ENCODE measurements at regions not wholly inside any gene's neighbourhood (a gene's known extent, or its start where the extent isn't known, plus 50 kb on each side); places are given as distances from the start of the nearest gene placed in this dataset.

- no peak overlapping the region for H3K4me3 ChIP-seq (ENCODE audit: low read length)
- no peaks in the 10 kb centered on the region for H3K9me3 Mint-ChIP-seq
- peaks cover 65% of the 10 kb centered on the region for H3K27me3 Mint-ChIP-seq
- no peak overlapping the region for H3K4me3 Mint-ChIP-seq
- no peak for TF ChIP-seq CTCF (IDR thresholded peaks at IDR 0.05)
- ChIA-PET CTCF (no interaction called here), POLR2A (no interaction called here)
- no peaks in the 10 kb centered on the region for H3K36me3 Mint-ChIP-seq (ENCODE audit: low read depth)
- no peak overlapping the region for H3K27ac ChIP-seq (ENCODE audit: low read depth in 1 of 2, low read length in 2 of 2)
- H3K27ac Mint-ChIP-seq = no peak overlapping the region
- intact Hi-C loops (cut with DNase I, micrococcal nuclease) = no loop called here
- H3K36me3 ChIP-seq (ENCODE audit: insufficient read depth, low read length) = no peaks in the 10 kb centered on the region
- no peaks in the 10 kb centered on the region for H3K4me1 ChIP-seq (ENCODE audit: insufficient read depth, low read length)
- ATAC-seq (ENCODE audit: poor library complexity) (no peak), DNase-seq (no peak)
- H3K9me3 ChIP-seq (ENCODE audit: control insufficient read depth in 1 of 2, insufficient read depth in 1 of 2, low read length in 2 of 2) = no peaks in the 10 kb centered on the region
- no peaks in the 10 kb centered on the region for H3K4me1 Mint-ChIP-seq (ENCODE audit: low read depth)
- peaks cover 5 to 8% of the 10 kb centered on the region in 2 experiments for H3K27me3 ChIP-seq (ENCODE audit: control insufficient read depth in 1 of 2, insufficient read depth in 2 of 2, low read length in 2 of 2)
These were observed 151.6 kb upstream of the KCNG1 start for GRCh38 chr20:51174536-51174935.

- no peak for ATAC-seq (ENCODE audit: poor library complexity)
- no peak overlapping the region for H3K4me3 ChIP-seq (ENCODE audit: low read length)
- peaks cover 0 to 8% of the 10 kb centered on the region in 2 experiments for H3K27me3 ChIP-seq (ENCODE audit: control insufficient read depth in 1 of 2, insufficient read depth in 2 of 2, low read length in 2 of 2)
- no peak for DNase-seq
- intact Hi-C loops (cut with DNase I, micrococcal nuclease) = no loop called here
- H3K27me3 Mint-ChIP-seq = peaks cover 57% of the 10 kb centered on the region
- H3K4me1 Mint-ChIP-seq (ENCODE audit: low read depth) = no peaks in the 10 kb centered on the region
- POLR2A ChIA-PET = no interaction called here
- no peak overlapping the region for H3K4me3 Mint-ChIP-seq
- no peak for TF ChIP-seq CTCF (IDR thresholded peaks at IDR 0.05)
- no peaks in the 10 kb centered on the region for H3K4me1 ChIP-seq (ENCODE audit: insufficient read depth, low read length)
- CTCF ChIA-PET = no interaction called here
- H3K9me3 Mint-ChIP-seq = no peaks in the 10 kb centered on the region
- H3K27ac Mint-ChIP-seq = no peak overlapping the region
- no peaks in the 10 kb centered on the region for H3K36me3 Mint-ChIP-seq (ENCODE audit: low read depth)
- H3K36me3 ChIP-seq (ENCODE audit: insufficient read depth, low read length) = no peaks in the 10 kb centered on the region
- H3K27ac ChIP-seq (ENCODE audit: low read depth in 1 of 2, low read length in 2 of 2) = no peak overlapping the region
- no peaks in the 10 kb centered on the region for H3K9me3 ChIP-seq (ENCODE audit: control insufficient read depth in 1 of 2, insufficient read depth in 1 of 2, low read length in 2 of 2)
These were observed 149.9 kb upstream of the KCNG1 start for GRCh38 chr20:51172558-51173428.

- Mint-ChIP-seq H3K27me3 (peaks cover 56% of the 10 kb centered on the region), H3K9me3 (no peaks in the 10 kb centered on the region), H3K36me3 (ENCODE audit: low read depth) (no peaks in the 10 kb centered on the region), H3K27ac (no peak overlapping the region), H3K4me1 (ENCODE audit: low read depth) (no peaks in the 10 kb centered on the region), H3K4me3 (no peak overlapping the region)
- Histone ChIP-seq H3K36me3 (ENCODE audit: insufficient read depth, low read length) (no peaks in the 10 kb centered on the region), H3K4me3 (ENCODE audit: low read length) (no peak overlapping the region), H3K27ac (ENCODE audit: low read depth in 1 of 2, low read length in 2 of 2) (no peak overlapping the region), H3K4me1 (ENCODE audit: insufficient read depth, low read length) (no peaks in the 10 kb centered on the region), H3K9me3 (ENCODE audit: control insufficient read depth in 1 of 2, insufficient read depth in 1 of 2, low read length in 2 of 2) (no peaks in the 10 kb centered on the region), H3K27me3 (ENCODE audit: control insufficient read depth in 1 of 2, insufficient read depth in 2 of 2, low read length in 2 of 2) (peaks cover 0 to 3% of the 10 kb centered on the region in 2 experiments)
- ATAC-seq (ENCODE audit: poor library complexity) (no peak), DNase-seq (no peak)
- TF ChIP-seq CTCF (IDR thresholded peaks at IDR 0.05) = no peak
- CTCF ChIA-PET = no interaction called here
- POLR2A ChIA-PET = no interaction called here
- intact Hi-C loops (cut with DNase I, micrococcal nuclease) = no loop called here
These were observed 148.2 kb upstream of the KCNG1 start for GRCh38 chr20:51171141-51171540.
